GM12873 (cell line): ENCODE measurements at regions not wholly inside any gene's neighbourhood (a gene's known extent, or its start where the extent isn't known, plus 50 kb on each side); places are given as distances from the start of the nearest gene placed in this dataset.

Experiments used
- TF ChIP-seq, protein P1 (sequence below): IDR thresholded peaks from 2 replicates; pipeline ENCODE4 v1.5.1; 2012; ENCODE audit warnings: low read depth, mild to moderate bottlenecking, moderate library complexity, low read length, control low read depth; ENCODE audit not compliant: insufficient read depth; ENCODE audit errors: missing control alignments

DNA sequence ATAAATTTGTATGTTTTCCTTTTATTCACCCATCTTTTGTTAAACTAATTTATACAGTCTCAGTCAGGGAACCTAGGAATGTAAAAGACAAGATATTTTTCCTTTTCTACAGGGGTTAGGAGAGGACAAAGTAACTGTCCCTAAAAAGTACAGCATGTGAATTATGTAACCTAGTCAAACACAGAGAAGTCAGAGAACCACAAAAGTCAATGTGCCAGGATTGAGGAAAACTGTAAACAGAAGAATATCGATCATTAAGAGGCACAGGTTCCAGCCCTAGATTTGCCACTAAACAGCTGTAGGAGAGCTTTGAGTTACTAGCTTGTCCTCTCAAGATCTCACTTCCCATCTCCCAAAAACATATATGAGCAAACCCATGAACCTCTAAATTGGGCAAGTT is 550.9 kb upstream of the FAT3 start:
- TF ChIP-seq, protein P1, sequence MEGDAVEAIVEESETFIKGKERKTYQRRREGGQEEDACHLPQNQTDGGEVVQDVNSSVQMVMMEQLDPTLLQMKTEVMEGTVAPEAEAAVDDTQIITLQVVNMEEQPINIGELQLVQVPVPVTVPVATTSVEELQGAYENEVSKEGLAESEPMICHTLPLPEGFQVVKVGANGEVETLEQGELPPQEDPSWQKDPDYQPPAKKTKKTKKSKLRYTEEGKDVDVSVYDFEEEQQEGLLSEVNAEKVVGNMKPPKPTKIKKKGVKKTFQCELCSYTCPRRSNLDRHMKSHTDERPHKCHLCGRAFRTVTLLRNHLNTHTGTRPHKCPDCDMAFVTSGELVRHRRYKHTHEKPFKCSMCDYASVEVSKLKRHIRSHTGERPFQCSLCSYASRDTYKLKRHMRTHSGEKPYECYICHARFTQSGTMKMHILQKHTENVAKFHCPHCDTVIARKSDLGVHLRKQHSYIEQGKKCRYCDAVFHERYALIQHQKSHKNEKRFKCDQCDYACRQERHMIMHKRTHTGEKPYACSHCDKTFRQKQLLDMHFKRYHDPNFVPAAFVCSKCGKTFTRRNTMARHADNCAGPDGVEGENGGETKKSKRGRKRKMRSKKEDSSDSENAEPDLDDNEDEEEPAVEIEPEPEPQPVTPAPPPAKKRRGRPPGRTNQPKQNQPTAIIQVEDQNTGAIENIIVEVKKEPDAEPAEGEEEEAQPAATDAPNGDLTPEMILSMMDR: no peak

DNA sequence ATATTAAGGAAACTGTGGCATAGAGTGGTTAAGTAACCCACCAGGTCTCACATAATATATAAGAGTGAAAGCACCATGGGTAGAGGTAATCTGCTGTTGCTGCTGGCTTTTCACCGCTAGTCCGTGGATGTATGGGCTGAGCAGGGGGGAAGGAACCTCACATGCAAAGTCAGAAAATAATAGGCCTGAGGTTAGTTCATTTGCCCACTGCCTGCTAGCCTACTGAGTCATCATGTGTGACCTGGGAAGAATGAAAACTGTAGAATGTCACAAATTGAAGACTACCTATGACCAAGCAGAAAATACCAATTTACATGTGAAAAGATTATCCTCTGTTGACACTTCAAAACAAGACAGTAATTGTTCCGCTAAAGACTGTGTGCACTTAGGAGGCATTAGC is 560.1 kb upstream of the FAT3 start:
- TF ChIP-seq, protein P1: no peak

DNA sequence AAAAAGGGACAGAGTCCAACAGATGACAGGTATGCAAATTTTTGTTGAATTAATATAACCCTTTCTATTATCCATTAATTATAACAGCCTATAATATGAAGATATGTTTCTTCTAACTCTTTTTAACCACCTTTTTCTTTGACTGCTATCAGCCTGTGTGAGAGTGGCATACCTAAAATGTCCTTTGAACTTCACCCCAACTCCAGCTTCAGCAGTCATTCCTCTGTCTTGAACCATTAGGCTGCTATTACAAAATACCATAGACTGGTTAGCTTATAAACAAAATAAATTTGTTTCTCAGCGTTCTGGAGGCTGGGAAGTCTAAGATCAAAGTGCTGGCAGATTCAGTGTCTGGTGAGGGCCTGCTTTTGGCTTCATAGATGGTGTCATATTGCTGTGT is 564.6 kb upstream of the FAT3 start:
- TF ChIP-seq, protein P1: no peak

DNA sequence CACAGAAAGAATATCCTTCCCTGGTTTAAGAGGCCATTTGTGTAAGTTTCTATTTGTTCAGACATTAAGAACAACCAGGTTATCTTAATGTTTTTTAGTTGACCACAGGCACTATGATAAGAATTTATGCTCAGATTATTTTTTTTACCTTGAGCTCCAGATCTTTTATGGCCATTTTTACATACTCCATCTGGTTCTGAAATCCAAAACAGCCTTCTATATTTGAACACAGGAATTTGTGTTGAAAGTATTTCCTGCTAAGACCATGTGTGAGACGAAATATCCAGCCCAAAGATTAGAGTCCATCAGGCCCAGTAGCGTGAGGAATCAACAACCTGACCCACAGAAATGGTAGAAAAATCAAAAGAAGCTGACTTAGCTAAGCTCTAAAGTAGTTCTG is 569.9 kb upstream of the FAT3 start:
- TF ChIP-seq, protein P1: no peak

DNA sequence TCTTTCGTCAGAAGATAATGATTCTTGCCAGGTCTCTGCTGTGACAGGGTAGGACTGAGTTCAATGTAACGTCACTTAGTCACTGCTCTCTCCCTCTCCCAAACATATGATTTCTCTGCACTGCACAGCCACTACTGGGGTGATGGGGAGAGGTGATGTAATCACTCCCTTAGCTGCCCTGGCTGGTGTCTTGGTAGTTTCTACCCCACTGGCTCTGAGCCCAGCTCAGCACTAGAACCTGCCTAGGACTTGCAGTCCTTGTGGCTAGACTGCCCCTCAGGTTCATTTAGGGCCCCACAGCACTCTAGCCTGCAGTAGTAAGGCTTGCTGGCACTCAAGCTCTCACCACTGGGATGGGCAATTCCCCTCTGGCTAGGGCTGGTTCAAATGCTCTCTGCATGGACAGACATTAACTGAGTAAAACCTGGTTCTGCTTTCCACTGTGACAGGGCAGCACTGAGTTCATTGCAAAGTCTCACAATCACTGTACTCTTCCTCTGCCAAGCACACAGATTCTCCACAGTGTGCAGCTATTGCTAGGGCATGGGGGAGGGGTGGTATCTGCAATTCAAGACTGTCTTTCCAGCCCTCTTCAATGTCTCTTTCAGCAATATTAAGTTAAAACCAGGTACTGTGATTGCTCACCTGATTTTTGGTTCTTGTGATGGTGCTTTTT is 571.4 kb upstream of the FAT3 start:
- TF ChIP-seq, protein P1: no peak

DNA sequence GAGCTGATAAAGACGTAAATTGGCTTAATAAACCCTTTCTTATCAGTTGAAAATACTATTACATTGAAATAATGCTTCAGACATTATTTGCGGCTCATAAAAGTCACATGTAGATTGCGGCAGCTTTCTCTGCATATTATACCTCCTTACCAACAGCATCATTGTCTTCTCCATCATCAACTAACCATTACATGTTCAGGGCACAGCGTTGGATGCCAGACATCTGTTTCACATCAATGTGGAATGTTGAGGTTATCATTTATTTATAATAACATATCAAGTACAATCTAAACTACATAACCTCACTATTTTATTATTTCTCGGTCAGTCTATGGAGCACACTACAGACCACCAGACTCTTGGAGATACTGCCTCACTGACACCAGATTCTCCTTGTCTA is 573.8 kb upstream of the FAT3 start:
- TF ChIP-seq, protein P1: no peak

DNA sequence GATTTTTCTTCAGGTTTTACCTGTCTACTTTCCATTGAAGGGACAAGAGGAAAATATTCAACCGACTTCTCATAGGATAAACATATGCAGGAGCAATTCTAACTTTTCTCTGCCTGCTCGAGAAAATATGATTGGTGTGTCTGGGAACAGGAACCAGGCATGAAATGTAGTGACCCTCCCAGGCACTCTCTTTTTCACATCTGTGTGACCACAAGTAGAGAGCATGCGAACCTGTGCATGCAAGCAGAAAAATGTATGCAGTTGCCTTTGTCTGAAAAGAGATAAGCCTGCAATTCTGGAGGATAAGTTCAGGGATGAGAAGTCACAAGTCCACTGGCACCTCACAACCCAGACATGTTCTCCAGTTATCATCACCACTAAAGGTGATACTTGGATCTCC is 583.5 kb upstream of the FAT3 start:
- TF ChIP-seq, protein P1: no peak
